Keratinocyte (primary cell): ENCODE measurements at regions not wholly inside any gene's neighbourhood (a gene's known extent, or its start where the extent isn't known, plus 50 kb on each side); places are given as distances from the start of the nearest gene placed in this dataset.

Experiments
- CTCF ChIP-seq, 3 experiments: IDR thresholded peaks in 1 of 3; conservative IDR thresholded peaks in 1 of 3; optimal IDR thresholded peaks in 1 of 3; 2 replicates in 2 of 3; 3 replicates in 1 of 3; pipeline versions ENCODE3 to v1.5.1; 2011; ENCODE audit warnings: low read length in 3 of 3, mild to moderate bottlenecking in 3 of 3, moderate library complexity in 2 of 3, control low read depth in 1 of 3, inconsistent platforms in 1 of 3; ENCODE audit not compliant: insufficient read depth in 2 of 3; ENCODE audit errors: extremely low read depth in 1 of 3
- EZH2 ChIP-seq: IDR thresholded peaks from one replicate; pipeline ENCODE4 v1.6.1; 2012; ENCODE audit warnings: inconsistent platforms, mild to moderate bottlenecking, low read length, moderate library complexity

DNA sequence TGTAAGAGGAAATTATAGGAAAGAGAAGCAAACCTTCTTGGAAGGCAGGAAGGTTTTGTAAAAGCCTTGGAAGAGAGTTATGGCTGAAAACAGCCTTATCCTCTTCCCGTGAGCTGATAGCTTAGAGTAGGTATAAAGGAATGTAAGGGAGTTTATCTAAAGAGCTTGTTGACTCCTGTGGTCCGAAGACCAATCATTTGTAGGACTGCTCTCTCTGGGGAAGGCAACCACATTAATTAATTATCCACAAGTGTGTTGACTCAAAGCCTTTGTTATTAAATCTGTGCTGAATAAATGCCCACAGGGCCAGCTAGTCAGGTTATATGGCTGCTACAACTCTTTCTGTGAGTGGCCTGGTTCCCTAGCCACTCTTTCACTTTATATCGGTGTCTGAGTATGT lies 452.1 kb upstream of the RASGRP1 start:
- no peak for TF ChIP-seq CTCF (optimal IDR thresholded peaks at IDR 0.05 in 1 of 3, IDR thresholded peaks at IDR 0.05 in 1 of 3, conservative IDR thresholded peaks at IDR 0.05 in 1 of 3; ENCODE audit: extremely low read depth in 1 of 3, insufficient read depth in 2 of 3, low read length in 3 of 3)
- no peak for TF ChIP-seq EZH2
